IMR-90 (cell line): ENCODE measurements at regions not wholly inside any gene's neighbourhood (a gene's known extent, or its start where the extent isn't known, plus 50 kb on each side); places are given as distances from the start of the nearest gene placed in this dataset.

Experiments
- ATAC-seq: fragments of 200-7000 bp; cut with Tn5 transposase; 2 replicates; pipeline ENCODE4 v1.9.1; 2020; ENCODE audit warnings: low read depth, mild to moderate bottlenecking, moderate library complexity
- BruUV-seq: library from RNA; stranded (reverse); fragments of 400-500 nt; replicated peaks from 2 replicates; lab custom pipeline; 2021; lab: Mats Ljungman, UMichigan
- CTCF ChIA-PET: fragments of 300-600 bp; formaldehyde crosslinking; extraction: SDS; loops from one replicate; lab custom pipeline; 2021; ENCODE audit warnings: antibody characterized with exemption; lab: Yijun Ruan, JAX
- POLR2A ChIA-PET: fragments of 300-600 bp; sonication (Branson Sonifier 250); formaldehyde crosslinking; loops from one replicate; lab custom pipeline; 2022; ENCODE audit warnings: antibody characterized with exemption; ENCODE audit not compliant: unreplicated experiment; lab: Charles Lee
- DNase-seq: peaks from one replicate; pipeline ENCODE4 v3.0.0; 2013
- H2AFZ ChIP-seq: replicated peaks from 2 replicates; pipeline ENCODE3; 2013; ENCODE audit warnings: low read length, mild to moderate bottlenecking; ENCODE audit not compliant: poor library complexity
- H2AK5ac ChIP-seq: 2 replicates; pipeline ENCODE4 v1.6.1; 2013; ENCODE audit warnings: low read depth, low read length, inconsistent platforms
- H2AK9ac ChIP-seq: replicated peaks from 2 replicates; pipeline ENCODE3; 2013; ENCODE audit warnings: mild to moderate bottlenecking, low read depth, low read length, moderate library complexity; ENCODE audit not compliant: poor library complexity
- H2BK120ac ChIP-seq: 2 replicates; pipeline ENCODE4 v1.6.1; 2013; ENCODE audit warnings: low read depth, low read length, inconsistent platforms
- H2BK15ac ChIP-seq: 3 replicates; pipeline ENCODE4 v1.6.1; 2013; ENCODE audit warnings: low read depth, low read length, inconsistent platforms
- H2BK20ac ChIP-seq: 2 replicates; pipeline ENCODE4 v1.6.1; 2013; ENCODE audit warnings: low read depth, mild to moderate bottlenecking, inconsistent platforms, low read length, moderate library complexity
- H2BK5ac ChIP-seq: 2 replicates; pipeline ENCODE4 v1.6.1; 2013; ENCODE audit warnings: mild to moderate bottlenecking, low read depth, low read length, inconsistent platforms; ENCODE audit not compliant: poor library complexity, severe bottlenecking
- H3K14ac ChIP-seq: replicated peaks from 2 replicates; pipeline ENCODE4 v1.6.1; 2013; ENCODE audit warnings: low read depth, low read length, inconsistent platforms
- H3K18ac ChIP-seq: 2 replicates; pipeline ENCODE4 v1.6.1; 2013; ENCODE audit warnings: low read depth, low read length, control low read depth
- H3K23ac ChIP-seq: 2 replicates; pipeline ENCODE4 v1.6.1; 2013; ENCODE audit warnings: low read depth, low read length, inconsistent platforms
- H3K27ac ChIP-seq: 2 replicates; pipeline ENCODE4 v1.5.1; 2013; ENCODE audit warnings: mild to moderate bottlenecking, control low read depth, low read length; ENCODE audit not compliant: insufficient read depth
- H3K27me3 ChIP-seq: 2 replicates; pipeline ENCODE4 v1.6.1; 2013; ENCODE audit warnings: low read length; ENCODE audit not compliant: control insufficient read depth, insufficient read depth
- H3K36me3 ChIP-seq: 2 replicates; pipeline ENCODE4 v1.6.1; 2013; ENCODE audit warnings: low read length, mixed read lengths; ENCODE audit not compliant: control insufficient read depth, insufficient read depth
- H3K4ac ChIP-seq: 2 replicates; pipeline ENCODE4 v1.6.1; 2013; ENCODE audit warnings: low read depth, low read length, inconsistent platforms
- H3K4me1 ChIP-seq: 2 replicates; pipeline ENCODE4 v1.6.1; 2013; ENCODE audit warnings: low read length, mixed read lengths; ENCODE audit not compliant: control insufficient read depth, insufficient read depth
- H3K4me2 ChIP-seq: 2 replicates; pipeline ENCODE4 v1.6.1; 2013; ENCODE audit warnings: low read depth, mild to moderate bottlenecking, control low read depth, low read length, moderate library complexity
- H3K4me3 ChIP-seq: 2 replicates; pipeline ENCODE4 v1.5.1; 2013; ENCODE audit warnings: low read depth, mild to moderate bottlenecking, control low read depth, low read length, moderate library complexity; ENCODE audit not compliant: insufficient read depth
- H3K56ac ChIP-seq: 2 replicates; pipeline ENCODE4 v1.6.1; 2013; ENCODE audit warnings: low read length, inconsistent platforms; ENCODE audit not compliant: insufficient read depth; ENCODE audit errors: extremely low read depth
- H3K79me1 ChIP-seq, 2 experiments: 2 replicates each; pipeline ENCODE4 v1.6.1; 2013; ENCODE audit warnings: low read length in 2 of 2, inconsistent platforms in 1 of 2, low read depth in 1 of 2
- H3K9ac ChIP-seq: 2 replicates; pipeline ENCODE4 v1.6.1; 2013; ENCODE audit warnings: low read depth, low read length, control low read depth
- H3K9me1 ChIP-seq: 2 replicates; pipeline ENCODE4 v1.6.1; 2013; ENCODE audit warnings: low read length, inconsistent platforms; ENCODE audit not compliant: insufficient read depth
- H3K9me3 ChIP-seq: 2 replicates; pipeline ENCODE4 v1.6.1; 2013; ENCODE audit warnings: low read length; ENCODE audit not compliant: control insufficient read depth, insufficient read depth
- H4K20me1 ChIP-seq: 2 replicates; pipeline ENCODE4 v1.6.1; 2013; ENCODE audit warnings: low read length, inconsistent platforms; ENCODE audit not compliant: insufficient read depth
- H4K5ac ChIP-seq: 2 replicates; pipeline ENCODE4 v1.6.1; 2013; ENCODE audit warnings: mild to moderate bottlenecking, low read depth, low read length, control low read depth
- H4K8ac ChIP-seq, 2 experiments: 2 replicates each; pipeline ENCODE4 v1.6.1; 2013; ENCODE audit warnings: low read depth in 2 of 2, low read length in 2 of 2, control low read depth in 1 of 2, inconsistent platforms in 1 of 2
- H4K91ac ChIP-seq: 2 replicates; pipeline ENCODE4 v1.6.1; 2013; ENCODE audit warnings: low read depth, low read length, inconsistent platforms; ENCODE audit not compliant: insufficient read depth
- CEBPB ChIP-seq: IDR thresholded peaks from 2 replicates; pipeline ENCODE4 v1.6.1; 2012; ENCODE audit warnings: low read depth, low read length, improper control_type of control experiment
- CHD1 ChIP-seq: IDR thresholded peaks from 2 replicates; pipeline ENCODE4 v1.6.1; 2012; ENCODE audit warnings: low read depth, low read length, improper control_type of control experiment
- MAZ ChIP-seq: IDR thresholded peaks from 2 replicates; pipeline ENCODE4 v1.6.1; 2012; ENCODE audit warnings: low read depth, mild to moderate bottlenecking, low read length, improper control_type of control experiment, moderate library complexity, borderline replicate concordance
- RCOR1 ChIP-seq: IDR thresholded peaks from 2 replicates; pipeline ENCODE4 v1.6.1; 2012; ENCODE audit warnings: mild to moderate bottlenecking, low read length, improper control_type of control experiment; ENCODE audit not compliant: insufficient replicate concordance
- WGBS, 2 experiments: methylation state at CpG; one replicate each; pipeline versions ENCODE4 v1.1.5 to v1.1.7; 2013; ENCODE audit warnings: missing lambda C conversion rate in 2 of 2; ENCODE audit not compliant: insufficient read length in 1 of 2; ENCODE audit errors: extremely low coverage in 2 of 2; 5-methylcytosine and 5-hydroxymethylcytosine counted together
- dilution Hi-C: fragments of 300-500 bp; cut with HindIII; formaldehyde crosslinking; loops from one replicate; pipeline ENCODE4 v1.14.3; 2018; ENCODE audit warnings: low sequenced_read_pairs; ENCODE audit not compliant: unreplicated experiment
- in situ Hi-C: fragments of 300-500 bp; cut with MboI; formaldehyde crosslinking; loops from 3 replicates; pipeline ENCODE4 v1.14.3; 2019; ENCODE audit warnings: low sequenced_read_pairs, inconsistent platforms, mixed read lengths
- intact Hi-C: fragments of 100-400 bp; cut with micrococcal nuclease; formaldehyde crosslinking; loops from 2 replicates; pipeline ENCODE4 v1.10.0; 2022

- Histone ChIP-seq H3K79me1 (no peaks in the 10 kb centered on the region), H3K9ac (no peak overlapping the region), H3K9me1 (0 out of 2 replicates have a peak, but pooled peaks cover 3% of the 10 kb centered on the region), H2AK5ac (no peak overlapping the region), H4K5ac (no peak overlapping the region), H3K23ac (no peak overlapping the region), H2BK15ac (no peak overlapping the region), H4K8ac (no peak overlapping the region), H3K4me3 (no peak overlapping the region), H3K4me2 (no peak overlapping the region), H3K9me3 (no peaks in the 10 kb centered on the region), H2AFZ (peak overlapping the region; percentile 36), H3K36me3 (no peaks in the 10 kb centered on the region), H3K18ac (peak overlapping the region; percentile 71; the same call in 1 of the 2 replicates), H4K91ac (no peak overlapping the region), H3K27ac (no peak overlapping the region), H2BK120ac (no peak overlapping the region), H2AK9ac (no peak overlapping the region), H2BK20ac (peak overlapping the region; percentile 47; the same call in 1 of the 2 replicates), H3K4ac (no peak overlapping the region; the same call in 1 of the 2 replicates), H4K20me1 (no peaks in the 10 kb centered on the region), H2BK5ac (no peak overlapping the region), H3K4me1 (peaks cover 4% of the 10 kb centered on the region; the same call in 1 of the 2 replicates), H3K27me3 (no peaks in the 10 kb centered on the region), H3K14ac (peak overlapping the region; percentile 47; the same call in 1 of the 2 replicates), H3K56ac (no peak overlapping the region)
- DNase-seq (peak; percentile 25), ATAC-seq (no peak)
- in situ Hi-C loops (no loop called here), dilution Hi-C loops (no loop called here), intact Hi-C loops (no loop called here)
- no TSS peak for BruUV-seq
- ChIA-PET POLR2A (interaction anchor here (0.6 kb wide), 1 partner anchor 43 kb away, joined by 5 read pairs; no protein-coding TSS in a partner anchor), CTCF (no interaction called here)
- no CpG with 5 or more reads among the region's 5 CpGs for WGBS, 2 experiments
- TF ChIP-seq CHD1 (no peak), RCOR1 (no peak), CEBPB (no peak), MAZ (no peak)
Measured at GRCh38 chr17:14747603-14747950, 446.7 kb downstream of the HS3ST3B1 start.
